ENCODE measurements at regions not wholly inside any gene's neighbourhood (a gene's known extent, or its start where the extent isn't known, plus 50 kb on each side); places are given as distances from the start of the nearest gene placed in this dataset.

DNA sequence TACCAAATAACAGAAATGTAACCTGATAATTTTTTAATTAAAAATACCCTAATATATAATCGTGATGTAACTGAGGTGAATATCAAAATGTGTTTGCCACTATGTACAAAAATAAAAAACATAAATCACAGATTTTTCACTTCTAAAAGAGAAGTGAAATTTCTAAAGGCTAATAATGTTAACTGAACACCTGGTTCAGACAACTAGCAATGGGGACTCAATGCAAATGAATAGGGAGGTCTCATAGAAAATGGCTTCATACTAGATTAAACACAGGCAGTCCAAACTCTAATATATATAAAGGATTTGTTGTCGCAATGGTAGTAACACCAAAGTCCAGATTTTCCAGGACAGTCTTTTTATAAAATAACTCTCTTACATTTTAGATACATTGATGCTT, 365.4 kb upstream of the ATP2B1 start:
- no peak overlapping the region for H3K27ac Mint-ChIP-seq (ENCODE audit: unreplicated experiment)
- CTCF ChIA-PET, result no interaction called here

GRCh38 chr12:90071996-90072395, 363.4 kb upstream of the ATP2B1 start:
- no peak overlapping the region for H3K27ac Mint-ChIP-seq (ENCODE audit: unreplicated experiment)
- peaks cover 13% of the 10 kb centered on the region for H3K27me3 Mint-ChIP-seq (ENCODE audit: unreplicated experiment)
- H3K9me3 Mint-ChIP-seq (ENCODE audit: low read depth, unreplicated experiment), result no peaks in the 10 kb centered on the region
- H3K36me3 Mint-ChIP-seq (ENCODE audit: insufficient read depth, unreplicated experiment), result no peaks in the 10 kb centered on the region
- intact Hi-C loops (cut with micrococcal nuclease; ENCODE audit: unreplicated experiment), result no loop called here
- no peaks in the 10 kb centered on the region for H3K4me1 Mint-ChIP-seq (ENCODE audit: low read depth, unreplicated experiment)
- no peak overlapping the region for H3K4me3 Mint-ChIP-seq (ENCODE audit: low read depth, unreplicated experiment)
- no TSS peak for BruUV-seq (replicated peaks)
- no peak for TF ChIP-seq CTCF (IDR thresholded peaks at IDR 0.05; ENCODE audit: unreplicated experiment)
- no peak for DNase-seq
- CTCF ChIA-PET, result no interaction called here

More for the DNA sequence above, 365.4 kb upstream of the ATP2B1 start:
- Mint-ChIP-seq H3K4me3 (ENCODE audit: low read depth, unreplicated experiment) (no peak overlapping the region), H3K4me1 (ENCODE audit: low read depth, unreplicated experiment) (no peaks in the 10 kb centered on the region), H3K9me3 (ENCODE audit: low read depth, unreplicated experiment) (no peaks in the 10 kb centered on the region), H3K36me3 (ENCODE audit: insufficient read depth, unreplicated experiment) (no peaks in the 10 kb centered on the region), H3K27me3 (ENCODE audit: unreplicated experiment) (peaks cover 13% of the 10 kb centered on the region)
- intact Hi-C loops (cut with micrococcal nuclease; ENCODE audit: unreplicated experiment), result no loop called here
- TF ChIP-seq CTCF (IDR thresholded peaks at IDR 0.05; ENCODE audit: unreplicated experiment), result no peak
- no peak for DNase-seq
- BruUV-seq (replicated peaks), result no TSS peak

DNA sequence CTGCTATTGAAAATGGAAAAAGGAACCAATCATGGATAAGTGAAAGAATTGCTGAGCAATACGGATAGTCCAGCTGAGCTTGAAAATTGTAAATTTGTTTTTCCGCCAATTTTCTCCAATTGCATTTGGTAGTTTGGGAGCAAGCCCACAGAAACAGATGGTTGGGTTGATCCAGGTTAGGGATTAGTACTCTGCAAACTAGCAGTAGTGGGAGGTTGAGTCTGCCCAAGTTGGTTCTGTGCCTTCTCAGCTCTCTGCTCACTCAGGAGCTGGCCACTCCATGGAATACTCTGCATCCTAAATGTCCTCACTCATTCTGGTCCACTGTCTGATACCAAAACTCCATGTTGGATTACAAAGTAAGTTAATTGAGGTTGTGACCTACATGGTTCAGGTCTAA, 361.1 kb upstream of the ATP2B1 start:
- CTCF ChIA-PET, result interaction anchor here (0.9 kb wide), 1 partner anchor 47 kb away, joined by 3 read pairs; no protein-coding TSS in a partner anchor
- H3K27ac Mint-ChIP-seq (ENCODE audit: unreplicated experiment), result no peak overlapping the region
- intact Hi-C loops (cut with micrococcal nuclease; ENCODE audit: unreplicated experiment), result no loop called here
- TF ChIP-seq CTCF (IDR thresholded peaks at IDR 0.05; ENCODE audit: unreplicated experiment), result no peak
- no peaks in the 10 kb centered on the region for H3K4me1 Mint-ChIP-seq (ENCODE audit: low read depth, unreplicated experiment)
- no peaks in the 10 kb centered on the region for H3K36me3 Mint-ChIP-seq (ENCODE audit: insufficient read depth, unreplicated experiment)
- H3K27me3 Mint-ChIP-seq (ENCODE audit: unreplicated experiment), result peaks cover 13% of the 10 kb centered on the region
- no peak for DNase-seq
- no peak overlapping the region for H3K4me3 Mint-ChIP-seq (ENCODE audit: low read depth, unreplicated experiment)
- no peaks in the 10 kb centered on the region for H3K9me3 Mint-ChIP-seq (ENCODE audit: low read depth, unreplicated experiment)
- BruUV-seq (replicated peaks), result no TSS peak

GRCh38 chr12:90067791-90068190, 359.2 kb upstream of the ATP2B1 start:
- H3K4me3 Mint-ChIP-seq (ENCODE audit: low read depth, unreplicated experiment), result no peak overlapping the region
- no peak for TF ChIP-seq CTCF (IDR thresholded peaks at IDR 0.05; ENCODE audit: unreplicated experiment)
- H3K36me3 Mint-ChIP-seq (ENCODE audit: insufficient read depth, unreplicated experiment), result no peaks in the 10 kb centered on the region
- H3K27ac Mint-ChIP-seq (ENCODE audit: unreplicated experiment), result no peak overlapping the region
- no peak for DNase-seq
- H3K27me3 Mint-ChIP-seq (ENCODE audit: unreplicated experiment), result peaks cover under 1% of the 10 kb centered on the region
- no peaks in the 10 kb centered on the region for H3K4me1 Mint-ChIP-seq (ENCODE audit: low read depth, unreplicated experiment)
- BruUV-seq (replicated peaks), result no TSS peak
- CTCF ChIA-PET, result no interaction called here
- no peaks in the 10 kb centered on the region for H3K9me3 Mint-ChIP-seq (ENCODE audit: low read depth, unreplicated experiment)
- intact Hi-C loops (cut with micrococcal nuclease; ENCODE audit: unreplicated experiment), result no loop called here
